GM19395 (cell line): ENCODE measurements at regions not wholly inside any gene's neighbourhood (a gene's known extent, or its start where the extent isn't known, plus 50 kb on each side); places are given as distances from the start of the nearest gene placed in this dataset.

Source experiments
- ATAC-seq: cut with Tn5 transposase; IDR thresholded peaks from one replicate; pipeline ENCODE4 v1.9.1; 2021; ENCODE audit warnings: mild to moderate bottlenecking, moderate library complexity; ENCODE audit not compliant: unreplicated experiment

DNA sequence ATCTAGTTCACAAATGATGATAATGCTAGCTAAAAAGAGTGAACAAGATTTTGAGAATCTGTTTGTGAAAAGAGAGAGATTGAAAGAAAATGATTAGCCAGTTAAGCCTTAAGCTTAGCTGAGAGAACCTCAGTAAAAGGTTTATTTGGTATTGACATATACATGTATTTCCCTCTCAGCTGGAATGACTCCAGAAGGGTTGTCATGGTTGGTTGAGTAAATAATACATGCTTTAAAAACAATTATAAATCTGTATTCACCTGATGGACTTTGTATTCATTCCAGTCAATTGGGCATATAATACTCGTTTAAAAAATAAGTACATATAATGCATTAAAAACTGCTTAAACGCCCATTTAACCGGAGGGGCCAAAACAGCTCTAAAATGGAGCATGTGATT is 181.4 kb downstream of the GRB14 start:
- ATAC-seq, result no peak

DNA sequence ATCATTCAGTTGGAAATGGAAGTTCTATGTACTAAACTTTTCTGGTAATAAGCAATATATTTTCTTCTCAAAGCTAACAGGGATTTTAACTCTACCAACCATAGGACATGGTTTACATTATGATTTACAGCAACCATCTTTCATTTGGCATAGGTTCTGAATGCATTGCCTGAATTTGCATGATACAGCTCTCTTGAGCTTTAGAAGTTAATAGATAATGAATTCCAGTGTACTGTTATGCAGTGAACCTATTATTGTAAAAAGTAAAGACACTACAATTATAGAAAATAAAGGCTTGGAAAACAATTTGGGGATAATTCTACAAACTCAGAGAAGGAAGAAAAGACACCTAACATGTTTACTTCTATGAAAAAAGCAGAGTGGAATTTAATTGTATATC is 182.0 kb downstream of the GRB14 start:
- no peak for ATAC-seq

DNA sequence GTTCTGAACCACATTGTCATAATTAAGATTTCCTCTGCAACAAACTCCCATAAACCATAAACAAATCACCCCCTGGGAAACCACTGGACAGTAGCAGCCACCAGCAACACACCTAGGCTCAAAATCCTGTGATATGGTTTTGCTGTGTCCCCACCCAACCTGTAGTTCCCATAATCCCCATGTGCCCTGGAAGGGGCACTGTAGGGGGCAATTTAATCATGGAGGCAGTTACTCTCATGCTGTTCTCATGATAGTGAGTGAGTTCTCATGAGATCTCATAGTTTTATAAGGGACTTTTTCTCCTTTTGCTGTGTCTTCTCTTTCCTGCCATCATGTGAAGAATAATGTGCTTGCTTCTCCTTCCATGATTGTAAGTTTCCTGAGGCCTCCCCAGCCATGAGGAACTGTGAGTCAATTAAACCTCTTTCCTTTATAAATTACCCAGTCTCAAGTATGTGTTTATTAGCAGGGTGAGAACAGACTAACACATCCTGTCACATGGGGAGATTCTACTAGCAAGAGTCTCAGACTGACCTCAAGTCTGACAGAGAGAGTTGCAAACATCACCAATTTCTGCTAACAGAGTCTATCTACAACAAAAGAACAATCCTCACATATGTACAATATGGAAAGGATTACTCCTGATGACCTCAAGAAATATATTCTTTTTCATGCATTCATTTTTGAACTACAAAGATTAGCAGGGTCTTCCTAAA is 182.6 kb downstream of the GRB14 start:
- ATAC-seq, result no peak

DNA sequence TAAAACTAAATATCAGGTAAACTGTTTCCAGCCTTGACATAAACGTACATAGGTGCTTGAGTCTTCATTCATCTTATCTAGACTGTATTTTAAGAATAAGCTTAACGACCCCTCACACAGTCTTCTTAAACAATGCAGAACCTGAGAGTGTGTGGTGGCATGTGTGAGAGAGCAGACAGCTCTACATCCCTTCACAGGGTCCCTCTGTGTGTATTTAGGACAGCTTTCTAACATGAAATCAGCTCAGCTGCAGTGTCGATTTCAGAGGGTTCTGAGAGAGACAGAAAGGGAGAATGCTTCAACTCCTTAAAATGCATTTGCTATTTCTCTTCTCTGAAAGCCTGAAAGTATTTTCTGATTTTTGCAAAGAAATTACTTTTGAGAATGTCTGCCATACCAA is 185.2 kb downstream of the GRB14 start:
- no peak for ATAC-seq

DNA sequence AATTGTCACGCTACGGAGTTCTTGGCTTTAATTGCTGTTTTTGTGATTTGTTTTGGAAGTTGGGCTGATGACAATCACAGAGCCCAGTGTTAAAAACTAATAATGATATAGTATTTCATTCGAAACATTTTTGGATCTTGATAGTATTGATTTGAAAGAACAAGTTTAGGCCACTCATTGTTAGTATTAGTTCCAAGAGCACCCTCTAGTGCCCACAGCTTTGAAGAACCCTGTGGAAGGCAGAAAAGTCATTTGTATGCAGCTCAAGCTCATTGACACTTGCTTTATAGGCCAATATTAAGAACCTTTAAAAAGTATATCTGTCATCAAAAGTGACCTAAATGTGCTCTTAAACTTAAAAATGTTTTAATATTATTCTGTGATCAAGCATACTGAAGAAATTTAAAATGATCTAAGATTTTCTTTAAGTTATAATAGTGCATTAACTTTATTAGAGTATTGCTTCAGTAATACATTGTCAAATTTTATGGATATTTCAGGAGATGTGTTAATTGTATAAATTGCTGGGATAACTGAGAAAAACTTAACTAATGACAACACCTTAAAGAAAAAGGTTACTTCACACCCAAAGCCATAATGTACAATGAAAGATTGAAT is 191.0 kb downstream of the GRB14 start:
- ATAC-seq, result no peak

DNA sequence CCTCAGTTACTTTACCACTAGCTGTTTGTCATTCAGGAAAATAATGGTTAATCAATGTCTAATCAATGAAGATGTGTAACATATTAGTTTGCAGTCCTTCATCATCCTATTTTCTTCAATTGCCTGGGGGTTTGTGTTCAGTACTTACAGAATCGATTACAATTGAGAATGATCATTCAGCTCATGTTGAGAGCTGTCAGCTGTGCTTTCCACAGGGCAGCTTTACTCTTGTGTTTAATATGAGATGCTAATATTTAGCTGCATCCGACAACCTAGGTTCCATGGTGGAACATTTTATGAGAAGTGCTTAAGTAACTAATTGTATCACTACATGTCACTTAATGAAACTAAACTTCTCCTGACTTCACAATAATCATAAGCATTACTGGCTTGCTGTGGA is 191.9 kb downstream of the GRB14 start:
- no peak for ATAC-seq

DNA sequence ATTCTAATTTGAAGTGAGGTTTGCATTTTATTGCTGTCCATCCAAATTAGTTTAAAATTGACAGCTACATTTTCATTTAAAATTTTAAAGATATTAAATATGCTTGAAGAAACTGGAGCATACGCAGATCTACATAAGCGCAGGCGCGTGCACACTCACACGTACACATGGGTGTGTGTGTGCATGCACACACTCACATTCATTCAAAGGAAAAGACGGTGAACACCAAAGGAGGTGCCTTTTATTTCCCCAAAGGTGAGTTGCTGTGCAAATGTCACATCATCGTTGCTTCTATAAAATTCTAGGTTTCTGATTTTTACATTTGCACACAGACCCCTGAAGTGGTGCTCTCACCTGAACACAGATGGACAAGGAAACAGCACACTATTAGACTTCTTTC is 194.2 kb downstream of the GRB14 start:
- no peak for ATAC-seq

DNA sequence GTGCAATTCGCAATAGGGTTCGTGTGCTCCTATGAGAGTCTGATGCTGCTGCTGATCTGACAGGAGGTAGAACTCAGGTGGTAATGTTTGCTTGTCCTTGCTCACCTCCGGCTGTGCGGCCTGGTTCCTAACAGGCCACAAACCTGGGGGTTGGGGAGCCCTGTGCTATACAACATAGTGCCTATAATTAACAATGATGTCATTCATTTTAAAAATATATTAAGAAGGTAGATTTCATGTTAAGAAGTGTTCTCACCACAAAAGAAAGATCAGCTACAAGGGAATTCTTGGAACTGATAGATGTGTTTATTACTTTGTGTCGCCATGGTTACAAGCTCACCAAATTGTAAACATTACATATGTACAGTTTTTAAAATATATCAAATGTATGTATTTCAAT is 200.5 kb downstream of the GRB14 start:
- no peak for ATAC-seq

DNA sequence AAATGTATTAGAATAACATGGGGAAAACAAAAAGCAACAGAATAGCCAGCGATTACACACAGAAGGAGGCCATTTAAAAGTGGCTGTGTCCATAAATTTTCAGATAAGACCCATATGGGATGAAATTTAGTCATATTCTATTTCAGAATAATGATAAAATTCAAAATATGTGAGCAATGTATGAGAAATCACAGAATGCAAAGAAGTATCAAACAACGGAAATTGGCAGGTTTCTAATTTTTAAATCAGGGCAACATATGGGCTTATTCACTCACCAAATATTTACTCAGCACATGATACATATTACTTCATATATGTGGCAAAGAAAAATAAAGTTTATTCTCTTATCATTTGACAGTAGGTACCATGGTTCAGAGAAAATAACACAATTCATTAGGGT is 208.5 kb downstream of the GRB14 start:
- ATAC-seq, result no peak

DNA sequence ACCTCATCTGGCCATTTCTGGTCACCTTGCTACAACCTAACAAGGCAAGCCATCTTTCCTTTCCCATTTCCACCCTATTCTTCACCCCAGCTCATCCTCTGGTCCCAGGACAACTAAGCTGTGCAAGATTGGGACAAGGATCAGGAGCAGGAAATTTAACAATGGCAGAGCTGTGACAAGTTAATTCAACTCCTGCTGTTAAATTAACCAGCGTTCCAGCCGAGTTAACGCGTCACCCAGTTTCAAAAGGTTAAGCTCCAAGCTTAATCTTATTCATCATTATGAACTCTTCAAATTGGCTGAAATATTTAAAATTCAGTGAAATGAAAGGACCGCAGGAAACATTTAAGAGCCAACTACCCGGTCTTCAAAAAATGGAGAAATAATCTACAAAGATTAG is 231.9 kb downstream of the GRB14 start:
- no peak for ATAC-seq

DNA sequence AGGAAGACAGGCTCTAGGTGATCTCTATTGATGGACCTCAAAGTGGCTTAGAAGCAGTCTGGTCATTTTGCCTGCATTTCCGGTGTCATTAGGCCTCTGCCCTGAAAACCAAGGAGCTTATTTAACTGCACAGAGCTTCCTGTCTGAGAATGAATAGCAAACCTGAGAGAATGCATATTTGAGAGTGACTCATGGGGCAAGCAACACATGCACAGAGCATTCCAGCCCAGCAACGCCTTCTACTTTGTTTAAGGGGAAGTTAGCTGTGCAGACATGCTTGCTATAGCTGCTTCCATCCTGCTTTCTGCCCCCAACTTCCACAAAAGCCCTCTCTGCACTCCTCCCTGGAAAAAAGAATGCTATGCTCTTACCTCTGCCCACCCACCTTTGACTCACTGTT is 232.8 kb downstream of the GRB14 start:
- ATAC-seq, result peak; percentile 83

DNA sequence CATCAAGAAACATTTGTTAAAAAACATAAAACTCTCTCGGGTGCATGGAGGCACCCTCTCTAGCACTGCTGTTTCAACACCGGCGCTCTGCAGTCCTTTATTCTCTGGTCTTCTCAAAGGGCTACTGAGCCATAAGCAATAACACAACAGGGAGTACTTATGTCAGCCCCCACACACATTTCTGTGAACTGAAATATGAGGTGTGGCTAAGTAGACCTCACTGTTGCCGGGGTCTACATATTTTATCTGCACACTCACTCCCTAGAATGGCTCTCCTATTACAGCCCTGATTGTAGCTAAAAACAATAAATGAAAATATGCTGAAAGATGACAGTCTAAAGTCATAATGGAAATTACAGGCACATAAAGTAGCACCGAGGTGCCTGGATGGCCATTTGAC is 235.1 kb downstream of the GRB14 start:
- no peak for ATAC-seq

DNA sequence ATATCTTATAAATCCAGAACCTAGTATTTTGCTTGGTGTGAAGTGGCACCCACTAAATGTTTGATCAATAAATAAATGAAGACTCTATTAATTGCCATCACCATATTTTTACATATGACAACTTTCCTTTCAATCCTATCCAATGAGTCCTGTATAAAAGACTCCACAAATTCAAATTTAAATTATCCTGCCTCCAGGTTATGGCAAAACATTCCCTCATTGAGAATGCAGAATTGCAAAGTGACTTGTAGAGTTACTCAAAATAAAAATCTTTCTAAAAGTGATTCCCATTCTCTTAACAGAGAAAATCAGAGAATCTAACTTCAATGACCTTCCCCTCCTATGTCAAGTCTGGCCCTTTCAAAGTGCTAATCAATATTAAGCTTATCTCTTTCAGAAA is 236.8 kb downstream of the GRB14 start:
- no peak for ATAC-seq

DNA sequence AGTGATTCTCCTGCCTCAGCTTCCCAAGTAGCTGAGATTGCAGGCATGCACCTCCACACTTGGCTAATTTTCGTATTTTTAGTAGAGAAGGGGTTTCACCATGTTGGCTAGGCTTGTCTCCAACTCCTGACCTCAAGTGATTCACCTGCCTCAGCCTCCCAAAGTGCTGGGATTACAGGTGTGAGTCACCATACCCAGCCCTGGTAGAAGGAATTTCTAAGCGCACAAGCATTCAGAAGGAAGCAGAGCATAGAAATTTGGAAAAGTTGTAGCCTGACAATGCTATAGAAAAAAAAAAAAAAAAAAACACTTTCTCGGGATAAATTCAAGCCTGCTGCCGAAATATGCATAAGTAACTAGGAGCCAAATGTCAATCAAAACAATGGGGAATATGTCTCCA is 249.4 kb downstream of the GRB14 start:
- no peak for ATAC-seq

DNA sequence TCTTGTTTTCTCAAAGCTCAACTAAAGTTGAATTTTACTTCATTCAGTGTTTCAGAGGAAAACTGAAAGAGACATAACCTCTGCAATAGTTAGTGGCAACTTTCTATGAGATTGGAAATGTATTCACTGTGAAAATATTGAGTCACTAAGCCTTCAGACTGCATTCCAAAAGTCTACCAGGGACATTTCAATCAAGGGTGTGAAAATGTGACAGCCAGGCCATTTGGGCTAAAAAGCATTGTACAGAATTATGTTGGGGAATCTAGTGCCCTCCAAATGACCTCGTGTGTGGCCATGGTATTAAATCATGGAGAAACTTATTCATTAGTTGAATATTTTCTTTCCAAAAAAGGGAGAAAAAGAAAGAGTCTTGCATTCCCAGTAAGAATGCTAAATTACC is 251.9 kb downstream of the GRB14 start:
- ATAC-seq, result no peak

DNA sequence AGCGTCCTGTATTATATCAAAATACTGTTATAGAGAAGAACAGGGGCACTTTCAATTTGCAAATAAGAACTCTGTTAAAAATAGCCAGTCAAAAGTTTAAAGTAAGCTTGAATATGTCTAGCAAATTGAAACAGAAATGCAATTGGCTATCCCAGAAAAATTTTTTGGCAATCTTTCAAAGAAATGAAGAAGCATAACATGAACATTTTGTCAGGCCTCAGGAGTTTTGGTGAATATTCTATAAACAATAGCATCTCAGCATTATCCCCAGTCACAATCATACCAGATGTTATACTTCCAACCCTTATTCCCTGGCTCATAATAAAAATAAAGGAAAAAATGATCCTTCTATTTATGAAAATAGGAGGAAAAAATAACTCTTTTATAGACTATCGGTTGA is 252.4 kb downstream of the GRB14 start:
- no peak for ATAC-seq

DNA sequence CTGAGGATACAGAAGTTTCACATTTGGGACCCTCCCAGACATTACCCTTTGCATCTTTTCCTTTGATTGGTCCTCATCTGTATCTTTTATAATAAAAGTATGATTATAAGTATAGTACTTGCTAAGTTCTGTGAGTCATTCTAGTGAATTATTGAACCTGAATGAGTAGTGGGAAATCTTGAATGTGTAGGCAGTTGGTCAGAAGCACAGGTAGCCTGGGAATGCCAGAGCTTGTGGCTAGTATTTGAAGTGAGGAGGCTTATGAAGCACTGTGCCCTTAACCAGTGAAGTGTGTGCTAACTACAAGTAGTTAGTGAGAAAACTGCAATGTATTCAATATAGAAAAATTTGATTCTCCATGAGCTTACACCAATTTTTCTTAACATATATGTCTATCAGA is 257.6 kb downstream of the GRB14 start:
- no peak for ATAC-seq

DNA sequence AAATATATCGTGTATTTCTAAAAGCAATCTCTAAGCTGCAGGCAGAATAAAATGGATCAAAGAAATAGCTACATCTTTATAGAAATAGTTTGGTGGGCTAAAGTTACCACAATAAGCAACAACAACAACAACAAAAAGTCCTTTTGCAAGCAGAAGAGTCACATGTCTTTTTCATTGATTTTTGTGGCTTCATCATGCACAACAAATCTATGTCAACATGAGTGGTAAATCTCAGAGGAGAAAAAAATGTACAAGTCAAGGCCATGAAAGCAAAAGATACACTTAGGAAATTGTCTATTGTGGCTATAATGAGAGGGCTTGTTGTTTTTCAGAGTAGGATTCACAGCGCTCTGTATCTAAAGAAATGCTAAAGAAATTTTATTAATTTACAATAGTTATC is 269.7 kb downstream of the GRB14 start:
- ATAC-seq, result no peak

DNA sequence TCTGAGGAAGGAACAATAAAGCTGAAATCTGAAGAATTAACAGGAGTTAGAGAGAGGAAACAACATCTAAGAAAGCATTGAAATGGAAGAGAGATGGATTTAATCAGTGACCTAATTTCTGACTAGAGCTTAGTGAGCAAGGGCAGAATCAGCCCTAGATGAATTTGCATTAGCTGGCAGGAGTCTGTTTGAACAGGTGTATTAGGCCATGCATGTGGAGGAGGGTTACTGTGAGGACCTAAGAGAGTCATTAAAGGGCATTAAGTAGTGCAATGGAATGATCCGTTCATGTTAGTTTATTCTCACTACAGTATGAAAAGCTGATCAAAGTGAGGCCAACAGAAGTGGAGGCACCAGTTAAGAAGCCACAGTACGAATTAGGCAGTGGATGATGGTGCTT is 285.3 kb downstream of the GRB14 start:
- no peak for ATAC-seq

DNA sequence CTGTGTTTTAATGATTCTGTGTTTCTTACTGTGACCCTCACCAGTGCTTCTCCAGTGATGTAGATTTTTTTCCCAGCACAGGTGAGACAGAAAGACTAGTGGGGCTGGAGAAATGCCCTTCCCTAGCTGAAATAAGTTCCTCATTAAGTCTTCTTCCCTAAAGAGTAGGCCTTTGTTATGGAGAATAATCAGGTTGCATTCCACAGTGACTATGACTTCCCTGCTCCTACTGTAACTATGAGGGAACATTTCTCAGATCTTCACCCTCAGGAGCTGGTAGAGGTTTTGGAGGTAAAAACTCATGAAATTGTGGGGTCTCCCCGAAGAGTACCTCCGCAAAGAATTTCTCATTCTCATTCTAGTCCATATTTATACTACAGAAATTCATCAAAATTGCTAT is 286.2 kb downstream of the GRB14 start:
- ATAC-seq, result no peak

DNA sequence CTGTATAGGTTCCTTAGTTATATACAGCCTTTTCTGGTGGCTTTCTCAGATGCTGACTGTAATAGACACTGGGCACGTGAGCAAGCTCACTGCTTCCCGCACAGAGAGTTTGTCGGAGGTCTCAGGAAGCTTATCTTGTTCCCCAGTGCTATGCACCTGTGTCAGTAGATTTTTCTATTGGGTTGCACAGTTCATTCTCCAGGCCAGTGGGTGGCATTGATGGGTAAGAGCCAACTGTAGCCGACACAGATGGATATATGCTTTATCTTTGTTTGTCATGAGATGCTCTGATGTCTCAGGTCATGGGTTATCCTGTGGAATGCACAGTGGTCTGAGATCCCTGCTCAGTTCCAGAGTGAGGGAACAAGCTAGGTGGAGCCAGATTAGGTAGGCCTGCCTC is 293.0 kb downstream of the GRB14 start:
- no peak for ATAC-seq

DNA sequence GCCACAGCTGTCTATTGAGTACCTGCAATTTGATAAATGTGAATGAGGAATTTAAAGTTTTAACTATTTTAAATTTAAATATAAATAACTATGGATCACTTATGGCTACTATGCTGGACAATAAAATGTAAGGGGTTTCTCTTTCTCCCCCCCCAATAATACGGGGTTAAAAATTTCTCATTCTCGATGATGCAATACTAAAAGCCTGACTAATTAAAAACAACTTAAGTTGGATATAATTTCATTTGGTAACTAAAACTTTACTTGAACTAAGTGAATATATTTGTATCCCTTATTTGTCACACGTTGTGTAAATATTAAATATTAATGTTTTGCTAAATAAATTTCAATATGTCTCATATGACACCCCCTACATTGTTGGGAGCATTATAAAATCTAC is 297.3 kb downstream of the GRB14 start:
- no peak for ATAC-seq

DNA sequence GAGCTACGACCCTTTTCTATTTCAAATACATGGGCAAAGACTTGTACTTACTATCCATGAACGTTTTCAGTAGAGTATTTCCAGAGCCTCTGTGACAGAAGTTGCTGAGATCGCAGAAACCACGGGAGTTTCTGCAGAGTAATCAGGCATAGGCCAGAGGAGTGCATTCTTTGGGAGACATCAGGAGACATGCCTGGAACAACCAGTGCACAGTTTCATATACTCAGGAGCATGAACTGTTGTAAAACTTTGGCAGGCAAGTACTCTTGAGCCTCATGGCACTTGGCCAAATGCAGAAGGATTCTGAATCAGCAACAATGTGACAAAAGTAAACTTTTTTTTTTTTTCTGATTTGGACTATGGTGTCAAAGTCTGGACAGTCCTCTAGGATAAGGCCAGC is 307.1 kb downstream of the GRB14 start:
- ATAC-seq, result no peak
